ENCODE measurements at regions not wholly inside any gene's neighbourhood (a gene's known extent, or its start where the extent isn't known, plus 50 kb on each side); places are given as distances from the start of the nearest gene placed in this dataset.

DNA sequence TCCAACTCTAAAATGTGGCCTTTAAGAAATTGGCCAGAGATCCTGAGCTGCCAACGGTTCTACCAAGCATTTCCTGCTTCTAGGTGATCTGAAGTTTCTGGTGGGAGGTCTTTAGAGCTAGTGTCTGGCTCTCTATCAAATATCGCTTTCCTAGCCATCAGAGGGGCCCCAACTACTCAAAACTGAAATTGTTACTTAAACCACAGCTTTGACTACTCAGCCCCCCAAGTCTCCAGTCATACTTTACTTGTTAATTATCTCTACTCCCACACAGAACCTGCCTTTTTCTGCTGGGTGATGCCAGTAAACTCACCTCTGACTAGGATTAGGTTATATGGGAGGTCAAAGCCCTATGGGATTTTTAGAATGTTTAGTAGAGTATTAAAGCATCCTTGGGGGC lies 95.1 kb downstream of the FASLG start:
- DNase-seq (ENCODE audit: low read depth): no peak
- TF ChIP-seq, protein P1, sequence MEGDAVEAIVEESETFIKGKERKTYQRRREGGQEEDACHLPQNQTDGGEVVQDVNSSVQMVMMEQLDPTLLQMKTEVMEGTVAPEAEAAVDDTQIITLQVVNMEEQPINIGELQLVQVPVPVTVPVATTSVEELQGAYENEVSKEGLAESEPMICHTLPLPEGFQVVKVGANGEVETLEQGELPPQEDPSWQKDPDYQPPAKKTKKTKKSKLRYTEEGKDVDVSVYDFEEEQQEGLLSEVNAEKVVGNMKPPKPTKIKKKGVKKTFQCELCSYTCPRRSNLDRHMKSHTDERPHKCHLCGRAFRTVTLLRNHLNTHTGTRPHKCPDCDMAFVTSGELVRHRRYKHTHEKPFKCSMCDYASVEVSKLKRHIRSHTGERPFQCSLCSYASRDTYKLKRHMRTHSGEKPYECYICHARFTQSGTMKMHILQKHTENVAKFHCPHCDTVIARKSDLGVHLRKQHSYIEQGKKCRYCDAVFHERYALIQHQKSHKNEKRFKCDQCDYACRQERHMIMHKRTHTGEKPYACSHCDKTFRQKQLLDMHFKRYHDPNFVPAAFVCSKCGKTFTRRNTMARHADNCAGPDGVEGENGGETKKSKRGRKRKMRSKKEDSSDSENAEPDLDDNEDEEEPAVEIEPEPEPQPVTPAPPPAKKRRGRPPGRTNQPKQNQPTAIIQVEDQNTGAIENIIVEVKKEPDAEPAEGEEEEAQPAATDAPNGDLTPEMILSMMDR (conservative IDR thresholded peaks at IDR 0.05; ENCODE audit: low read depth, low read length): no peak
- H3K4me3 ChIP-seq (ENCODE audit: low read depth, low read length): no peak overlapping the region

DNA sequence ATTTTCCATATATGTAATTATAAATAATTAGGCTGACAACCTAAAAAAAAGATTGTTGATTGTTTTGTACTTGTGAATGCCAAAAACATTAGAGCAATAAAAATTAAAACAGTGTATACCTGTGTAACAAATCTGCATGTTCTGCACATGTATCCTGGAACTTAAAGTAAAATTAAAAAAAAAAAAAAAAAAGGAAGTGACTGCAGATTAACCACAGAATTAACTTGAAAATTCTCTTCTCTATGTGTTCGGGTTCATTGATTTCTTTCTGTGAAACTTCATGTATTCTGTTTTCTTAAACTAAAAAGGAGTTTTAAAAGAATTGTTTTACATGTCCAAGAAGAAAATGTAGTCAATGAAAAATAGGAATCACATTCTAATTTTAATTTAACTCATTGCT lies 95.7 kb downstream of the FASLG start:
- DNase-seq (ENCODE audit: low read depth): no peak
- TF ChIP-seq, protein P1 (conservative IDR thresholded peaks at IDR 0.05; ENCODE audit: low read depth, low read length): no peak
- H3K4me3 ChIP-seq (ENCODE audit: low read depth, low read length): no peak overlapping the region

DNA sequence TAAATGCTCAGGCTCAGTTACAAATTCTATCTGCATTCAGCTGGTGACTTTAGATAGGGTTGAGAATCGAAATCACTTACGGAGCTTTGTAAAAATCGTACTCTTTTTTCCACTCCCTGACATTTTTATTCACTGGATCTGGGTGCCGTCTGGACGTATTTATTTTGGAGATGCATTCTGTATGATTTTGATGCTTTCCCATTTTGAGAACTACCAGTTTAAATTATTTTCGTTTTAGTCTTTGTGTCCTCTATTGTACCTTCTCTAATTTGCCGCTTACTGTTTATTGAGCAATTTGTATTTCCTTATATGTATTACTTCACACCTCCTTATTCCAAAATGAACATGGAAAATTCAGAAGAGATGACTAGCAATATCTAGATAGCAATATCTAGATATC lies 96.2 kb downstream of the FASLG start:
- H3K4me3 ChIP-seq (ENCODE audit: low read depth, low read length): no peak overlapping the region
- DNase-seq (ENCODE audit: low read depth): no peak
- TF ChIP-seq, protein P1 (conservative IDR thresholded peaks at IDR 0.05; ENCODE audit: low read depth, low read length): no peak

DNA sequence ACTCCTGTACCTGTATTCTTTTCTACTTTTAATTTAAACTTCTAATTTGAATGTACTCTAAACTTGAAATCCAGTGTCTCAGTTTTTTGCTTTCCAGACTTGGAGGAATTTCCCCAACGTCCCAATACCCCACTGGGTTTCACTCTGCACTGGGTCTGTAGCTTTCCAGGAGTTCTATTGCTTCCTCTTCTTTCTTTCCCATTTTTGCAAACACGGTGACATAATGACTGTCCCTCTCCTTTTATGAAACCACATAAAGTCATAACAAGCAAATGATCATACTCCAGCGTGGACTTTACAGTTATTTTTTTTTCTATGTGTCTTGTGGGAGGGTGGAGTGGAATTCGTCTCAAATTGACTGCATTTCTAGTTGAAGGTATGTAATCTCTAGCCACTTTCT lies 97.1 kb downstream of the FASLG start:
- H3K4me3 ChIP-seq (ENCODE audit: low read depth, low read length): no peak overlapping the region
- DNase-seq (ENCODE audit: low read depth): no peak
- TF ChIP-seq, protein P1 (conservative IDR thresholded peaks at IDR 0.05; ENCODE audit: low read depth, low read length): no peak

DNA sequence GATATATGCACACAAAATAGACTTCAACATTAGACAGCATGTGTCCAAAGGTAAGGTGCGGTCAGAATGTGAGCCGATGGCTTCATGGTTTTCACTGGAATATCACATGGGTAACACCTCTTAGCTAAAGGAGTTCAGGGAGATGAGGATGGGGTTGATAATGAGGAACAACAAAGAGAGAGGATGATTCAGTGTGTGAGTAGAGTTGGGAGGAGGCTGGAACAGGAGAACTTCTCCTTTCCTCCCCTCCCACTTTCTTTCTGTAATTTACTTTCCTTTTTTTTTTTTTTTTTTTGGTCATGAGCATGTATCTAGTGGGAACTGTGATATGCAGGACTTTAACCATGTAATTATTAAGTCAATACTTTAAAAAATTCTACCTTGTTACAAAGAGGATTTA lies 99.4 kb downstream of the FASLG start:
- DNase-seq (ENCODE audit: low read depth): no peak
- H3K4me3 ChIP-seq (ENCODE audit: low read depth, low read length): no peak overlapping the region
- TF ChIP-seq, protein P1 (conservative IDR thresholded peaks at IDR 0.05; ENCODE audit: low read depth, low read length): no peak

DNA sequence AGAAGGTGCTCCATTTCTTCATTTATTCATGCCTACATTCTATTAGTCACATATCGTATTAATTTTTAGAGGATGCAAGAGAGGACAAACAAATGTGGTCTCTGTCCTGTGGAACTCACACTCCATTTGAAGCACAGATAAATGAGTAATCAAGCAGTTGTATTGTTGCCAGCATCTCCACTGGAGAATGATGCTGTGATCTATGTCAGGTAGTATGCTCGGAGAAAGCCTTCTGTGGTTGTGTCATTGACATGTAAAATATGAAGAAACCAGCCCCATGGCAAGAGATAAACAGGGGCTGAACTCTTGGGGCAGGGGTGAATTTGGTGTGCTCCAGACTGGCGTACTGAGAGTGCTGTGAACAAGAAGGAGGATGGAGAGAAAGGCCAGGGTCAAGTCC lies 101.2 kb downstream of the FASLG start:
- DNase-seq (ENCODE audit: low read depth): no peak
- H3K4me3 ChIP-seq (ENCODE audit: low read depth, low read length): no peak overlapping the region
- TF ChIP-seq, protein P1 (conservative IDR thresholded peaks at IDR 0.05; ENCODE audit: low read depth, low read length): no peak

DNA sequence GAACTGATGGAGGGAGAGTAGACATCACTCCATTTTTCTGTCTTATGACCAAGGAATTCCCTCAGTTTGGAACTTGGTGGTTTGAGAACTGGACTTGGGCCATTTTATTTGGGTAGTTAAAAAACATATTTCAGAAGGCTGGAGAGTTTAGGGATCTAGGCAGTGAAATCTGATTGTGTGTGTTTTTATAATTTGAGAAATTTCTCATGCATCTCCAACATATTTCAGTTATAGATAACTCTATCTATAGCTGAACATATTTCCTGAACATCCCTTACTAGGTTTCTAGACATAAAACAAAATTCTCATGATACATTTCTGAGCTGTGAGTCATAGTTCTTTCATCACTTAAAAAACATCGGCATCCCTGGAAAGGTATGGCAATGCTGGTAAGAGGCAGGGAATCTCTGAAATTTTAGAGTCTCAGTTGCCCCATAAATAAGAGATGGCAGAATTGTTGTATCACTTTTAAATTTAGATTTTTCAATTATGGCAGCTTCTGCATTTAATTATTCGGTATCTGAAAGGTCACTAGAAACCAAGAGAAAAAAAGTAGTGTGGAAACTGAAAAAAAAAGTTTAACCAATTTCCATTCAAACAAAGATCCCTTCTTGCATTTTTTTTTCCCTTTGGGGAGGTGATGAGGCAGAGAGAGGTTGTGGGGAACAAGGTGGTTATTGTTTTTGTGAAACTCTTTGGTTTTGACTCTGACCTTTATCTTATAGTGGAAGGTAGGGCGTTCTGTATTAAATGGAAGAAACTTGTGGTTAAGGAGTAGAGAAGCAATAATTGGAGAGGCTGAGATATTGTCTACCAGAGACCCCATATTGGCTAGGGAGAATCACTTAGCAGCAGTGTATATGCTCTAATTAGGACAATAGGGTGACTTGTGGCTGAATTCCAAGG lies 102.9 kb downstream of the FASLG start:
- TF ChIP-seq, protein P1 (conservative IDR thresholded peaks at IDR 0.05; ENCODE audit: low read depth, low read length): no peak
- no peak overlapping the region for H3K4me3 ChIP-seq (ENCODE audit: low read depth, low read length)
- DNase-seq (ENCODE audit: low read depth): no peak
